ENCODE measurements at regions not wholly inside any gene's neighbourhood (a gene's known extent, or its start where the extent isn't known, plus 50 kb on each side); places are given as distances from the start of the nearest gene placed in this dataset.

GRCh38 chr13:26155568-26155967 is 66.5 kb downstream of the RNF6 start:
- H3K4me3 ChIP-seq (ENCODE audit: low read depth, low read length): no peak overlapping the region
- DNase-seq (ENCODE audit: low read depth): no peak
- TF ChIP-seq CTCF (IDR thresholded peaks at IDR 0.05; ENCODE audit: insufficient read depth, low read depth, low read length): no peak

GRCh38 chr13:26133851-26134250 is 82.0 kb upstream of the SHISA2 start:
- DNase-seq (ENCODE audit: low read depth): peak; percentile 2
- H3K4me3 ChIP-seq (ENCODE audit: low read depth, low read length): no peak overlapping the region
- no peak for TF ChIP-seq CTCF (IDR thresholded peaks at IDR 0.05; ENCODE audit: insufficient read depth, low read depth, low read length)

GRCh38 chr13:26133286-26133685 is 81.5 kb upstream of the SHISA2 start:
- no peak for DNase-seq (ENCODE audit: low read depth)
- no peak for TF ChIP-seq CTCF (IDR thresholded peaks at IDR 0.05; ENCODE audit: insufficient read depth, low read depth, low read length)
- no peak overlapping the region for H3K4me3 ChIP-seq (ENCODE audit: low read depth, low read length)

- peak; percentile 22 for DNase-seq (ENCODE audit: low read depth)
- no peak overlapping the region for H3K4me3 ChIP-seq (ENCODE audit: low read depth, low read length)
- TF ChIP-seq CTCF (IDR thresholded peaks at IDR 0.05; ENCODE audit: insufficient read depth, low read depth, low read length): peak; percentile 39
Observed at GRCh38 chr13:26132756-26133155, 80.9 kb upstream of the SHISA2 start.

- no peak for DNase-seq (ENCODE audit: low read depth)
- H3K4me3 ChIP-seq (ENCODE audit: low read depth, low read length): no peak overlapping the region
- no peak for TF ChIP-seq CTCF (IDR thresholded peaks at IDR 0.05; ENCODE audit: insufficient read depth, low read depth, low read length)
Observed at GRCh38 chr13:26128676-26129075, 76.9 kb upstream of the SHISA2 start.

- TF ChIP-seq CTCF (IDR thresholded peaks at IDR 0.05; ENCODE audit: insufficient read depth, low read depth, low read length): no peak
- DNase-seq (ENCODE audit: low read depth): no peak
Observed at GRCh38 chr13:26117620-26118019, 65.8 kb upstream of the SHISA2 start.

GRCh38 chr13:26112843-26113242 is 61.0 kb upstream of the SHISA2 start:
- H3K4me3 ChIP-seq (ENCODE audit: low read depth, low read length): no peak overlapping the region
- no peak for TF ChIP-seq CTCF (IDR thresholded peaks at IDR 0.05; ENCODE audit: insufficient read depth, low read depth, low read length)
- no peak for DNase-seq (ENCODE audit: low read depth)

More at GRCh38 chr13:26117620-26118019, 65.8 kb upstream of the SHISA2 start:
- no peak overlapping the region for H3K4me3 ChIP-seq (ENCODE audit: low read depth, low read length)
